ENCODE measurements at regions not wholly inside any gene's neighbourhood (a gene's known extent, or its start where the extent isn't known, plus 50 kb on each side); places are given as distances from the start of the nearest gene placed in this dataset.
A peak's percentile ranks its signal among the peaks of the same experiment; 100 is the strongest.

DNA sequence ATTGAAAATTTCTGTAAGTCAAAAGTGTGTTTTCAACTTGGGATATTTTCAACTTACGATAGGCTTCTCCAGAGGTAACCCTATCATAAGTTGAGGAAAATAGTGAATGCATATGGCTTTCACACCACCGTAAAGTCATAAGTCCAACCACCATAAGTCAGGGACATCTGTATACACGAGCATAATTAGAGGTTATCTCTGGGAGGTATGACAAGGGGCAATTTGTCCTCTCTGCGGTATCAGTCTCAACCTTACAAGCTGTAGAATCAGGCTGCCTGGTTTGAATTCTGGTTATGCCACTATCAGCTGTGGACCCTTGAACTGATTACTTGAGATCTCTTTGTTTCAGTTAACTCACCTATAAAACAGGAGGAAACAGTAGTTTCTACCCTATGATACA lies 202.9 kb upstream of the JARID2 start:
- DNase-seq = no peak

DNA sequence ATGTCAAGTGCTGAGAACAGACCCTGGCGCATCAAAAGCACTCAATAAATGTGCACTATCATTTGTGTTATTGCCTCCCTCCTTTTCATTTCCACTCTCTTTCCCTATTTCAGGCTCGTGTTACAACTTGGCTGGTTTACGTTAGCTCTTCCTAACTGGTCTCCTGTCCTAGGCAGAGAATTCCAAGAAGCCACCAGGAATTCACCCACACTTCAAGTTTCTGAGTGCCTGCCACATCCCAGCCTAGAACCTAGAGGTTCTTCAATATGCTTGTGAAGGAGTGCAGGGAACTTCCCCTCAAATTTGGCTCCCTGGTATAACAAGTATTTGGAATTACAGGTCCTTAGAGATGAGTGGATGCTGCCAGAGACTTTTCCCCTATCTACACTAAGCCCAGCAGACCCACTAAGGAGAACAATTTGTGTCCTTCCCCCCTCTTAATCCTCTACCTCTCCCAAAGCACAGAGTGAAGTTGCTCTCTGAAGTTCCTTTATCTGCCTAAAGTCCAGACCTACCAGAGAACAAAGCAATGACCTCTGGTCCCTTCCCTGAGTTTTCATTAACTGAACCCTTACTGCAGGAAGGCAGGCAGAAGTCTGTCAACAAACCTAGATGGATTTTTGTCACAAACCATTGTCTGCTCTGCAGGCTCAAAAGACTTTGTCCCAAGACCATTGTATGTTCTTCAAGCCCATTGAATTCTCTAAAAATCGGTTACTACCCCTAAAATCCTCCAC lies 201.6 kb upstream of the JARID2 start:
- DNase-seq = no peak

DNA sequence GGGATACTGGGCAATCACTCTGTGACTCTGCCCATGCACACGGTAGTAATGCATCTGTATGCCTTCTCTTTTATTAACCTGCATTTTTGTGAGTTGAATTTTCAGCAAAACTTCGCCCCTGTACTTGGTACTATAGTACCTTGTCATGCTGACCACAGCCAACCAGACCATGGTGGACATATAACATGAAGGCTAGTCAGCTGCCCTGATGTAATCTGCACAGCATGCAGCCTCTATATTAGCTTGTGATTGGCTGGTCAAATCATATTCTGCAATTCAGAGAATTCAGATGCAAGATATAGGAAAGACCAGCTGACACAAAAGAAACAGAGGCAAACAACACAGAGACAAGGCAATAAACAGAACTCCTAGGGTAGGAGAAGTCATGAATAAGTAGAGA lies 200.9 kb upstream of the JARID2 start:
- DNase-seq = no peak

GRCh38 chr6:15046751-15047150 lies 199.1 kb upstream of the JARID2 start:
- DNase-seq = no peak

- no peak for DNase-seq
These were observed 197.5 kb upstream of the JARID2 start for GRCh38 chr6:15048367-15048766.

GRCh38 chr6:15058200-15059061 lies 187.4 kb upstream of the JARID2 start:
- DNase-seq = no peak

DNA sequence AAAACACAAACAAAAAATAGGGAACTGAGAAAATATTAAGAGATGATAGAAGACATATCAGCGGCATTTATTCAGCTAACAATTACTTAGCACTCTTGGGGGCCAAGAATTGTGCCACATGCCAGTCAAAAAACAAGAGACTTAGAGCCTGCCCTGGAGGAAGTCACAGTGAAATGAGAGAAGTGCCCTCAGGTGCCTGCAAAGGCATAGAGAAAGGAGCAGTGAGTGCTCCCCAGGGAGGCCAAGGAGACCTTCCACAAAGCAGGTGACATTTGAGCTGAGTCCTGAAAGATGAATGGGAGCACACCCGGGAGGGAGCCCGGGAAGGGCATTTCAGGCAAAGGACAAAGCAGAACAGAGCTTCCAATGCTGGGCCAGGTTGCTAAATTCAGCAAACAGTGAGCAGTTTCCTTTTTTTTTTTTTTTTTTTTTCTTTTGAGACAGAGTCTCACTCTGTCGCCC lies 184.7 kb upstream of the JARID2 start:
- DNase-seq = no peak

DNA sequence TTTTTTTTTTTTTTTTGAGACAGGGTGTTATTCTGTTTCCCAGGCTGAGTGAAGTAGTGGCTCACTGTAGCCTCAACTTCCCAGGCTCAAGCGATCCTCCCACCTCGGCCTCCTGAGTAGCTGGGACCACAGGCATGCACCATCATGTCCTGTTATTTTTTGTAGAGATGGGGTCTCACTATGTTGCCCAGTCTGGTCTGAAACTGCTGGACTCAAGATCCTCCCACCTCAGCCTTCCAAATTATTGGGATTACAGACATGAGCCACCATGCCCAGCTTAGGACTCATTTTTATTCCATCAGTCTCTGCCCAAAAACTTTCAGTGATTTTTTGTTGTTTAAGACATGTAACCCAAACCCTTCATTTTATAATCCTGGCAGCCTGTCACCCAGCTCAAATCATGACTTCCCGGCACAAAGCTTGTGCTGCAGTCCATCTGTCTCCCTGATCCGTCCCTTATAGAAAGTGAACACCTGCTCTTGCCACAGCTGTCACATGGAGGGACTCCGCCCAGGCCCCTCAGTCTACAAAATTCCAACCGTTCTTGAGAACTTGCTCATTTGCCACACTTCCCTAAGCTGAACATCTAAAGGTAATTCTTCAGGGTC lies 183.9 kb upstream of the JARID2 start:
- no peak for DNase-seq

DNA sequence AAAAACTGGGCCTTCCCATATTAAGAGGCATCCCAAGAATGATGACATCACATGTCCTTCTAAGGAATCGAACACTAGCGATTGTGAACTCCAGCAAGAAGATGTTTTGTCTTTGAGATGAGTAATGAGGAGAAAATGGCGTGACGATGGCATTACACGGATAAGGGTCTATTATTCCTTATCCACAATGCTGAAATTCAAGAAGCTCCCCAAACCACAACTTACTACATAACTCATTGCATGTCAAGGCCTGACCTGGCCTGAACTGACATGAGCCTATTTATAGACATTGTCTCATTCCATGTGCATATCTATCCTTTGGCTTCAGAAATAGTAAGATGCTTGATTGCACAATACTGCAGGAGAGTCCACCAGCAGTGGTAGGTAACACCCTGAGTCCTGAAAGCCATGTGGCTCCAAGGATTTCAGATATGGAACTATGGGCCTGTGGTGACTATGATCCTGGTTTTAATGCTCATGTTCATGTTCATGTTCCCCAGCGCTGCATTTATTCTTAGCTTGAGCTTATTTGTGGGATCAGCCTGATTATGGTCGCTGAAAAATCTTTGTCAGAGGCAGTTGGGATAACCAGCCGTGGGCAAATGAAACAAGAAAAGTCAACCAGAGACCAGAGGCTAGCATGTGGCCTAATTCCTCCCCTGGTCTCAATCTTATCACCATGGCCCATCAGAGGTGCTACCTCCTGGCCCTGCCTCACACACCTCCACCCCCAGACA lies 183.2 kb upstream of the JARID2 start:
- no peak for DNase-seq

DNA sequence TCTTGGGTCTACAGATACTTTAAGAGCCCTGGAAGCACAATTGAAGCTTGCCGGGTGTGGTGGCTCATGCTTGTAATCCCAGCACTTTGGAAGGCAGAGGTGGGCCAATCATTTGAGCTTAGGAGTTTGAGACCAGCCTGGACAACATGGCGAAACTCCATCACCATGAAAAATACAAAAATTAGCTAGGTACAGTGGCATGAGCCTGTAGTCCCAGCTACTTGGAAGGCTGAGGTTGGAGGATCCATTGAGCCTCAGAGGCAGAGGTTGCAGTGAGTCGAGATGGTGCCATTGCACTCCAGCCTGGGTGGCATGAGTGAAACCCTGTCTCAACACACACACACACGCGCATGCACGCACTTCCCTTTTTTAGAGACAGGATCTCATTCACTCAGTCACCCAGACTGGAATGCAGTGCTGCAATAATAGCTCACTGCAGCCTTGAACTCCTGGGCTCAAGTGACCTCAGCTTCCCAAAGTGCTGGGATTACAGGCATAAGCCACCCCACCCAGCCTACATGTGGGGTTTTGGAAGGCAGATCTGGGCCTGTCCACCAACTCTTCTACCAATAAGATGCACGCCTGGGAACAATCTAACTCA lies 182.5 kb upstream of the JARID2 start:
- DNase-seq = no peak

- DNase-seq = peak; percentile 89 to 91
These were observed 180.4 kb upstream of the JARID2 start for GRCh38 chr6:15065261-15065989.

DNA sequence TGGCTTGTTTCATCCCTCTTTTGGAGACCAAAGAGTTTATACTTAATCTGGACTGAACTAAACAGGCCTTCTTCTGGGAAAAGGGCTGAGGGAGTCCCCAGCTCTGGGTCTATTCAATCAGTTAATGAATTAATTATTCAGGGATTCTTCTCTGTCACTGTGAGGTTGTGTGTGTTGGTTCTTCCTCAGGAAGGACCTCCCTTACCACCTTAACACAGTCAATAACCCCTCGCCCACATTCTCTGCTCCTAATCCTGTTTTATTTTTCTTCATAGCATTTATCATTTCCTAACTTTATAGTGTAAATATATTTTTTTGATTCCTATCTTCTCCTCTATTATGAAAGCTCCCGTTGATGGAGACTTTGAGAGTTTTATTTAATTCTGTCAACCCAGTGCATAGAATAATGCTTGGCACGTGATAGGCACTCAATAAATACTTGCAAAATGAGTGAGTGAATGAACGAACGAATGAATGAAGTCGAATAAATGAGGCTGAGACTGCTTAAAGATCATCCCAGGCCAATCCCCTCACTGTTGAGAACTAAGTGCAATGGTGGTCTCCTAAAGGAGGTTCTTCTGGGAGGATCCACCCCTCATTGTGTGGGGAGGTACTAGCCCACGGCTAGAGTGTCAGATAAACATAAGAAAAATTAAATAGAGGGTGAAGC lies 179.6 kb upstream of the JARID2 start:
- DNase-seq = peak in 1 of 2 donors; percentile 14

GRCh38 chr6:15073344-15073789 lies 172.5 kb upstream of the JARID2 start:
- no peak for DNase-seq

- no peak for DNase-seq
These were observed 171.9 kb upstream of the JARID2 start for GRCh38 chr6:15073883-15074465.

GRCh38 chr6:15074806-15075205 lies 171.1 kb upstream of the JARID2 start:
- DNase-seq = no peak

GRCh38 chr6:15076565-15076964 lies 169.3 kb upstream of the JARID2 start:
- no peak for DNase-seq

DNA sequence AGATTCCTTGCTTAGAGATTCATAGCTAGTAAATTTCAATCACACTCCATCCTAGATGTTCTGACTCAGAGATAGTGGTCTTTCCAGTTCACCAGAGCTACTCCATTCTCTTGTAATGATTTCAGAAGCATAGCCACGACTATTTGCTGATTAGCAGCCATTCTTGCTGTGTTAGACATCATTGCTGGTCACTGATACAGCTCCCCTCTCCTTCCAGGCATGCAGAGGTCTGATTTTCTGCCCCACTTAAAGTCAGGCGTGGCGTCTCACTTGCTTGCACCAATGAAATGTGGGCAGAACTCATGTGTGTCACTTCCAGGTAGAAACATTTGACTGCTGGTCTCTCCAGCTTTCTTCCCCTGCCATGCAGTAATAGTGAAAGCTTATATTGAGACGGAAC lies 168.9 kb upstream of the JARID2 start:
- DNase-seq = no peak

DNA sequence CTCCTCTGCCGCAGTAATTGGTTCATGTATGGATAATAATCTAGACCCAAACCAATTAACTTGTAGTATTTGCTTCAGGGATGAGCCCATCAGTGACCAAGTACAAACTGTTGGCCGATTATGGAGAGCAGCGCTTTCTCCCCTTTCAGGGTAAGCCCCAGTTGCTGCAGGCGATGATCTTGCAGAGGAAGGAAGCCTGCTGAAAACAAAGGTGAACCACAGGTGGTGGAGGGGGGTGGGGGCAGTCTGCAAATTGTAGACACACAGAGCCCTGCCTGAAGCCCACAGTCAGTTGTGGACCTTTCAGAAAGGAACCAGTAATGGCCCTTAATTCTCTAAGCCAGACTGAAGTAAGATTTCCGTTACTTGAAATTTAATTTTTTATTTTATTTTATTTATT lies 167.9 kb upstream of the JARID2 start:
- no peak for DNase-seq

DNA sequence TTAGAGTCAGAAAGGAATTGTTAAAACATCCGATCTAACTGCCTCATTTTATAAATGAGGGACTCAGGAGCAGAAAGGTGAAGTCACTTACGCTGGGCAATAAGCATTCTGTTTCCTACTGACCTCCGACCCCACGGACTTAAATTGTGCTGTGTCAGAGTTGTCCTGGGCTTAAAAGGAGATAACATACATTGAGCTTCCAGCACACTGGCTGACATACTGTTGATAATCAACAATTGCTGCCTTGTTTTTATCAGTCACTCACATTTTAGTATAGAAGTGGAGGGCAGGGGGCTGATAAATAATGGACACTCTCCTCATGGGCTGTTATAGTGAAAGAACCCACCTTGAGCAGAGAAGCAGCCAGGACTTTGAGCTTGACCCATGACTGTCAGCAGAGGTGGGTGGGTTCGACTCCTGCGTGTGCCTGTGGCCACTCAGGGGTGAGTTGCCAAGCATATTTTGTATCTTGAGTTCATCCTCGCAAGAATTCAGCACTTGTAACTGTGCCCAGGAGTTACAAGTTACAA lies 166.5 kb upstream of the JARID2 start:
- DNase-seq = no peak

DNA sequence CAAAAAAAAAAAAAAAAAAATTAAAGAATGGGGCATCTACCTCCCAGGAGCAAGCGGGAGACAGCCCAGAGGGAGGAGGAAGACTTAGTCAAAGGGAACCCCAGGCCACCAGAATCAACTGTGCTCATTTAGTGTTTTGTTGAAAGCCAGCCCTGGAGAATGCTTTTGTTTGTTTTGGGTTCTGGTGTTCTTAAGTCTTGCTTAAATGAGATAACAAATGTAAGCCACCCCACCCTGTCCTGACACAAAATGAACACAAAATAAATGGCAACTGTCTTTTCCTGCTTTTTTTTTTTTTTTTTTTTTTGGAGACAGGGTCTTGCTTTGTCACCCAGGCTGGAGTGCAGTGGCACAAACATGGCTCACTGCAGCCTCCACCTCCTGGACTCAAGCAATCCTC lies 165.0 kb upstream of the JARID2 start:
- no peak for DNase-seq

All from right lung (tissue), 2 donors.